ENCODE measurements at regions not wholly inside any gene's neighbourhood (a gene's known extent, or its start where the extent isn't known, plus 50 kb on each side); places are given as distances from the start of the nearest gene placed in this dataset.

GRCh38 chr12:39224971-39225370 is 217.9 kb downstream of the KIF21A start:
- no peaks in the 10 kb centered on the region for H3K9me3 ChIP-seq (ENCODE audit: insufficient read depth, low read length)
- no peak overlapping the region for H3K9ac ChIP-seq (ENCODE audit: low read length)
- no peaks in the 10 kb centered on the region for H4K20me1 ChIP-seq (ENCODE audit: low read depth, low read length)
- no peaks in the 10 kb centered on the region for H3K79me2 ChIP-seq (ENCODE audit: insufficient read depth, low read length)
- no peaks in the 10 kb centered on the region for H3K27me3 ChIP-seq (ENCODE audit: low read length)
- H3K36me3 ChIP-seq (ENCODE audit: low read length) = no peaks in the 10 kb centered on the region
- no peak overlapping the region for H3K27ac ChIP-seq (ENCODE audit: low read depth, low read length)
- no peak overlapping the region for H3K4me3 ChIP-seq (ENCODE audit: insufficient read depth, low read length, poor library complexity, severe bottlenecking)
- H3K4me2 ChIP-seq (ENCODE audit: low read depth, low read length, poor library complexity, severe bottlenecking) = no peak overlapping the region
- H3K9me2 ChIP-seq (replicated peaks; ENCODE audit: insufficient read depth, low read length) = no peaks in the 10 kb centered on the region
- TF ChIP-seq CTCF (IDR thresholded peaks at IDR 0.05; ENCODE audit: insufficient read depth, low read length, poor library complexity, severe bottlenecking) = no peak
- no peak for TF ChIP-seq EZH2phosphoT487 (conservative IDR thresholded peaks at IDR 0.05; ENCODE audit: low read length)
- H3F3A ChIP-seq (ENCODE audit: insufficient read depth) = no peaks in the 10 kb centered on the region
- H2AFZ ChIP-seq (ENCODE audit: low read depth, low read length, severe bottlenecking) = no peak overlapping the region

GRCh38 chr12:39205969-39206368 is 237.0 kb downstream of the KIF21A start:
- no peak overlapping the region for H3K4me2 ChIP-seq (ENCODE audit: low read depth, low read length, poor library complexity, severe bottlenecking)
- no peaks in the 10 kb centered on the region for H3F3A ChIP-seq (ENCODE audit: insufficient read depth)
- 0 out of 2 replicates have a peak, but pooled peaks cover 2% of the 10 kb centered on the region for H3K36me3 ChIP-seq (ENCODE audit: low read length)
- H3K9me3 ChIP-seq (ENCODE audit: insufficient read depth, low read length) = no peaks in the 10 kb centered on the region
- no peak for TF ChIP-seq EZH2phosphoT487 (conservative IDR thresholded peaks at IDR 0.05; ENCODE audit: low read length)
- TF ChIP-seq CTCF (IDR thresholded peaks at IDR 0.05; ENCODE audit: insufficient read depth, low read length, poor library complexity, severe bottlenecking) = no peak
- H3K27ac ChIP-seq (ENCODE audit: low read depth, low read length) = no peak overlapping the region
- H3K9me2 ChIP-seq (replicated peaks; ENCODE audit: insufficient read depth, low read length) = no peaks in the 10 kb centered on the region
- H3K4me3 ChIP-seq (ENCODE audit: insufficient read depth, low read length, poor library complexity, severe bottlenecking) = no peak overlapping the region
- no peak overlapping the region for H3K9ac ChIP-seq (ENCODE audit: low read length)
- no peaks in the 10 kb centered on the region for H4K20me1 ChIP-seq (ENCODE audit: low read depth, low read length)
- no peaks in the 10 kb centered on the region for H3K27me3 ChIP-seq (ENCODE audit: low read length)
- no peak overlapping the region for H2AFZ ChIP-seq (ENCODE audit: low read depth, low read length, severe bottlenecking)
- no peaks in the 10 kb centered on the region for H3K79me2 ChIP-seq (ENCODE audit: insufficient read depth, low read length)

- no peak for TF ChIP-seq CTCF (IDR thresholded peaks at IDR 0.05; ENCODE audit: insufficient read depth, low read length, poor library complexity, severe bottlenecking)
- TF ChIP-seq EZH2phosphoT487 (conservative IDR thresholded peaks at IDR 0.05; ENCODE audit: low read length) = no peak
- no peaks in the 10 kb centered on the region for H3K9me2 ChIP-seq (replicated peaks; ENCODE audit: insufficient read depth, low read length)
- no peak overlapping the region for H3K9ac ChIP-seq (ENCODE audit: low read length)
- H3K4me3 ChIP-seq (ENCODE audit: insufficient read depth, low read length, poor library complexity, severe bottlenecking) = no peak overlapping the region
- no peak overlapping the region for H3K4me2 ChIP-seq (ENCODE audit: low read depth, low read length, poor library complexity, severe bottlenecking)
- no peaks in the 10 kb centered on the region for H3K79me2 ChIP-seq (ENCODE audit: insufficient read depth, low read length)
- H3K27ac ChIP-seq (ENCODE audit: low read depth, low read length) = no peak overlapping the region
- H3K27me3 ChIP-seq (ENCODE audit: low read length) = no peaks in the 10 kb centered on the region
- no peaks in the 10 kb centered on the region for H3K9me3 ChIP-seq (ENCODE audit: insufficient read depth, low read length)
- H3F3A ChIP-seq (ENCODE audit: insufficient read depth) = no peaks in the 10 kb centered on the region
- no peak overlapping the region for H2AFZ ChIP-seq (ENCODE audit: low read depth, low read length, severe bottlenecking)
- no peaks in the 10 kb centered on the region for H3K36me3 ChIP-seq (ENCODE audit: low read length)
- no peaks in the 10 kb centered on the region for H4K20me1 ChIP-seq (ENCODE audit: low read depth, low read length)
Observed at GRCh38 chr12:39199351-39199750, 243.6 kb downstream of the KIF21A start.

Data from SU-DHL-6 (cell line).